GM10266 (cell line): ENCODE measurements at regions not wholly inside any gene's neighbourhood (a gene's known extent, or its start where the extent isn't known, plus 50 kb on each side); places are given as distances from the start of the nearest gene placed in this dataset.

Experiments
- DNase-seq: peaks from one replicate; pipeline ENCODE4 v3.0.0; 2012; ENCODE audit errors: extremely low spot score
- CTCF ChIP-seq: IDR thresholded peaks from 2 replicates; pipeline ENCODE4 v1.5.1; 2012; ENCODE audit warnings: mild to moderate bottlenecking, low read depth; ENCODE audit not compliant: control insufficient read depth, insufficient read depth; ENCODE audit errors: missing control alignments

DNA sequence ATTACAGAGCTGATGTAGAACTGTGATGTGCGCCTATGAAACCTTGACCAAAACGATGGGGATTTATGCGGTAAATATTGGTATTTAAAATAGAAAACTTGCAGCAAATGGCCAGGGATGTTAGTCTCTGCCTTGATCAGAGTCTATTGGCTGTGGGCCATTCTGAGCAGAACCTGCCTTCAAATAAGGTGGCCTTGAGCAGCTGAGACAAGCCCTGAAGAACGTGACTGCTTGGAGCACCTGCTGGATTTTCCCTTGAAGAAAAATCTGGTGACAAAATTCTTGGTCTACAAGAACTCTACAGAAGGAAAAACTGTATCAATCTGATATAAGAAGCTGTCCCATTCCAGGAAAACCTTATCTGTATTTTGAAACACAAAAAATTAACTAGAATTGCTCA, 820.1 kb upstream of the EPHA6 start:
- TF ChIP-seq CTCF: no peak
- no peak for DNase-seq

DNA sequence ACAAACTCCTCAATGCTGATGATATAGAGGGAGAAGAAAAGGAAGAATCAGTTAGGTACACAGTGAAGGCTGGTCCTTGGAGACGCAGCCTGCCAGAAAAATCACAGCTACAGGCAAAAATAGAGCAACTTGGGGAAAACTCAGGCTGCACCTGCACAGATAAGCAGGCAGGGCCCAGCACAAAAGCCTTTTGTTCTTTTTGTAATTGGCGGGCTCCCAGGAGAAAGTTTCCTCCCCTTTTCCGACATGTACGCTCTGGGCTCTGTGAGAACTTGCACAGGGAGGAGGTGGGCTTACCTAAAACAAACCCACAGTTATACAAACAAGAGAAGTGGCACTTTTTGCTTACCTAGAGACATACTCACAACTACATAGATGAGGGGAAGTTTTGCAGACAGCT, 813.4 kb upstream of the EPHA6 start:
- DNase-seq: no peak
- TF ChIP-seq CTCF: no peak

GRCh38 chr3:96007650-96008195, 806.7 kb upstream of the EPHA6 start:
- DNase-seq: no peak
- TF ChIP-seq CTCF: no peak

- TF ChIP-seq CTCF: no peak
- no peak for DNase-seq
These were observed 801.5 kb upstream of the EPHA6 start for GRCh38 chr3:96012939-96013338.

- DNase-seq: no peak
- no peak for TF ChIP-seq CTCF
These were observed 796.8 kb upstream of the EPHA6 start for GRCh38 chr3:96017556-96017955.

- DNase-seq: no peak
- no peak for TF ChIP-seq CTCF
These were observed 791.7 kb upstream of the EPHA6 start for GRCh38 chr3:96022676-96023075.

DNA sequence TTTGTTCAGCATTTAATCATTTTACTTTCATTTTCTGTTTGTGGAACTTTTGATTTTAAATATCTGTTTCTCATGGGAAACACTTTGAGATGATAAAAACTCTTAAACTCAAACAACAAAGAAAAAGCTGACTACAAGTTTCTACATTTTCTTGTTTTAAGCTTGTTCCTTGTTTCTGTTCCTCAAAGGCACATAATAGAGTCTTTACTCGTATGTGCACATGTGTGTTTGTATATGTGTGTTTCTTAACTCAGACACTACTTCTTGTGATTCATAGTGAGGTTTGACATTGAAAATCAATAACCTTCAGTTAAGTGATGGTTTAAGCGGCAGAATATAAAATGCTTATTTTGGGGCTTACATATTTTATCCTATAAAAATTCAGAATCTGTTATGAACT, 786.7 kb upstream of the EPHA6 start:
- no peak for TF ChIP-seq CTCF
- DNase-seq: no peak
